ENCODE measurements at regions not wholly inside any gene's neighbourhood (a gene's known extent, or its start where the extent isn't known, plus 50 kb on each side); places are given as distances from the start of the nearest gene placed in this dataset.

GRCh38 chr6:78559056-78559455, 308.3 kb upstream of the IRAK1BP1 start:
- H3K4me3 Mint-ChIP-seq: no peak overlapping the region
- no peak overlapping the region for H3K27ac Mint-ChIP-seq
- Histone ChIP-seq H3K4me3 (ENCODE audit: low read length) (no peak overlapping the region), H3K36me3 (ENCODE audit: insufficient read depth, low read length) (no peaks in the 10 kb centered on the region), H3K4me1 (ENCODE audit: insufficient read depth, low read length) (no peaks in the 10 kb centered on the region), H3K27me3 (ENCODE audit: insufficient read depth, low read length, poor library complexity, severe bottlenecking) (no peaks in the 10 kb centered on the region), H3K27ac (ENCODE audit: low read depth, low read length) (no peak overlapping the region), H3K9me3 (ENCODE audit: low read length) (no peaks in the 10 kb centered on the region)
- ChIA-PET POLR2A (no interaction called here), CTCF (no interaction called here)
- DNase-seq: no peak
- no peaks in the 10 kb centered on the region for H3K4me1 Mint-ChIP-seq
- no peaks in the 10 kb centered on the region for H3K36me3 Mint-ChIP-seq
- H3K9me3 Mint-ChIP-seq: peaks cover 7 to 26% (median 14%) of the 10 kb centered on the region in 5 donors
- no peaks in the 10 kb centered on the region for H3K27me3 Mint-ChIP-seq

DNA sequence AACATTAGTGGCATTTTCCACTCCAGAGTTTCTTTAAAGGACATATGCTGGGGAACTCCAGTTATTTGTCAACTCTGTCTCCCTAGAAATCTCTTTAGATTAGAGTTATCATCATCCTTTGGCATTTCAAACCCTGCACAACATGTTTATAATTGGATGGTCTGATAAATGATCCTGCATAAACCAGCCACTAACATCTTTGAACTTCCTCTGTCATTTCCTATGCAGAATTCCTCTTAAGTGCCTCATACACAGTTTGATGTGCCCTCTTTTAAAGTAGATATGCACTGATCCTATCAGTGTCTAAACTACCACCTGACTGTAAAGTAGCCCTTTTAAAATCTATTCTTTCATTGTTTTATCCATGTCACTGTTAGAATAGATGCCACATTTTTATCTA, 306.3 kb upstream of the IRAK1BP1 start:
- Histone ChIP-seq H3K4me1 (ENCODE audit: insufficient read depth, low read length) (no peaks in the 10 kb centered on the region), H3K36me3 (ENCODE audit: insufficient read depth, low read length) (no peaks in the 10 kb centered on the region), H3K27me3 (ENCODE audit: insufficient read depth, low read length, poor library complexity, severe bottlenecking) (no peaks in the 10 kb centered on the region), H3K27ac (ENCODE audit: low read depth, low read length) (no peak overlapping the region), H3K9me3 (ENCODE audit: low read length) (no peaks in the 10 kb centered on the region), H3K4me3 (ENCODE audit: low read length) (no peak overlapping the region)
- DNase-seq: no peak
- Mint-ChIP-seq H3K36me3 (no peaks in the 10 kb centered on the region), H3K4me1 (no peaks in the 10 kb centered on the region), H3K27ac (no peak overlapping the region), H3K9me3 (peaks cover 2 to 17% (median 11%) of the 10 kb centered on the region in 5 donors), H3K4me3 (no peak overlapping the region), H3K27me3 (no peaks in the 10 kb centered on the region)
- ChIA-PET POLR2A (no interaction called here), CTCF (no interaction called here)

DNA sequence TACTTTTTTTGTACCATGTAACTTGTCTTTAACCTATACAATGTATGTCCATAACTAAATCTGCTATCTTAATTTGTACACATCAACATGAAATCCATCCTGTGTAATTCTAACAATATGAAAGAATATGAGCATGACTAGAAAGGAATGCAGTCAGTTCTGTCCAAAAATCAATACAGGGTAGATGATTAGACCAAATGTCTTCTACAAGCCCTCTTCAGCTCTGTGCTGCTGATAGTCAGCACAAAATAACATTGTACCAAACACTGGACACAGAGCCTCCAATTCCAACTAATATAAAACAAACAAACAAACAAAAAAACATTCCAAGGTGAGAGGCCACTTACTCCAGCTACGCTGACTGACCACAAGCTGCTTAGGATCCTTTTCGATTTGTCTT, 301.4 kb upstream of the IRAK1BP1 start:
- Mint-ChIP-seq H3K27me3 (no peaks in the 10 kb centered on the region), H3K9me3 (peaks cover 13 to 18% (median 17%) of the 10 kb centered on the region in 5 donors), H3K4me3 (no peak overlapping the region), H3K4me1 (no peaks in the 10 kb centered on the region), H3K36me3 (no peaks in the 10 kb centered on the region), H3K27ac (no peak overlapping the region)
- ChIA-PET CTCF (no interaction called here), POLR2A (no interaction called here)
- no peaks in the 10 kb centered on the region for H3K4me1 ChIP-seq (ENCODE audit: insufficient read depth, low read length)
- no peak for DNase-seq
- no peaks in the 10 kb centered on the region for H3K36me3 ChIP-seq (ENCODE audit: insufficient read depth, low read length)
- no peak overlapping the region for H3K4me3 ChIP-seq (ENCODE audit: low read length)
- no peak overlapping the region for H3K27ac ChIP-seq (ENCODE audit: low read depth, low read length)
- no peaks in the 10 kb centered on the region for H3K9me3 ChIP-seq (ENCODE audit: low read length)
- H3K27me3 ChIP-seq (ENCODE audit: insufficient read depth, low read length, poor library complexity, severe bottlenecking): no peaks in the 10 kb centered on the region

DNA sequence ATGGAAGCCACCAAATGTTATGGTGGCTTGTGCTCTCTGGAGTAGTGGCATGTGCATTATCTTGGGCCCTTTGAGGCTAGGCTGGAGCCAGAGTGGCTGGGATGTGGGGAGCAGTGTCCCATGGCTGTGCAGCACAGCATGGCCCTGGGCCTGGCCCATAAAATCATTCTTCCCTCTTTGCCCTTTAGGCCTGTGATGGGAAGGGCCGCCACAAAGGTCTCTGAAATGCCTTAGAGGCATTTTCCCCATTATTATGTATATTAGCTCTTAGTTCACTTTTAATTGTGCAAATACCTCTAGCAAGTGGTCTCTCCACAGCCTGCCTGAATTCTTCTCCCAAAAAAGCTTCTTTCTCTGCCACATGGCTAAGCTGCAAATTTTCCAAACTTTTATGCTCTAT, 297.3 kb upstream of the IRAK1BP1 start:
- Mint-ChIP-seq H3K27ac (no peak overlapping the region), H3K27me3 (no peaks in the 10 kb centered on the region), H3K4me3 (no peak overlapping the region), H3K4me1 (no peaks in the 10 kb centered on the region), H3K36me3 (no peaks in the 10 kb centered on the region), H3K9me3 (peaks cover 12 to 26% (median 17%) of the 10 kb centered on the region in 5 donors)
- no peak overlapping the region for H3K27ac ChIP-seq (ENCODE audit: low read depth, low read length)
- H3K27me3 ChIP-seq (ENCODE audit: insufficient read depth, low read length, poor library complexity, severe bottlenecking): no peaks in the 10 kb centered on the region
- ChIA-PET POLR2A (no interaction called here), CTCF (no interaction called here)
- no peak for DNase-seq
- no peak overlapping the region for H3K4me3 ChIP-seq (ENCODE audit: low read length)
- no peaks in the 10 kb centered on the region for H3K9me3 ChIP-seq (ENCODE audit: low read length)
- H3K4me1 ChIP-seq (ENCODE audit: insufficient read depth, low read length): no peaks in the 10 kb centered on the region
- no peaks in the 10 kb centered on the region for H3K36me3 ChIP-seq (ENCODE audit: insufficient read depth, low read length)

DNA sequence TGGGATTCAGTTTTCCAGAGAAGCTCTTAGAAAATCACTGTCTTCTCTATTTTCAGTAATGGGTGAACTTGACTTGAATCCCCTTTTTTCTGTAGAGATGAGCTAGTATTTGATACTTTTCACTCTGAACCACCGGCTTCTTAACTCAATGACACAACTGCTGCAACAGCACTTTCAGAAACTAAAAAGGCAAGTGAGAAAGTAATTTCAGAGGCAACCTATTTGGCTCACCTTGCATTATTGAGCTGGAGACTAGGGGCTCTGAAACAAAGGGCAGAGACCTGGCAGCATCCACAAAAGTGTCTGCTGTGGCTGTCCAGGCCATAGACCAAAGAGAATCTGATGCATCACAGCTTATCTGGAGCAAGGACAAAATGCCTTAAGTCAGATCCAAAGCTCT, 289.8 kb upstream of the IRAK1BP1 start:
- no peaks in the 10 kb centered on the region for H3K9me3 ChIP-seq (ENCODE audit: low read length)
- no peaks in the 10 kb centered on the region for H3K9me3 Mint-ChIP-seq
- no peaks in the 10 kb centered on the region for H3K36me3 ChIP-seq (ENCODE audit: insufficient read depth, low read length)
- ChIA-PET CTCF (no interaction called here), POLR2A (no interaction called here)
- H3K4me3 Mint-ChIP-seq: no peak overlapping the region
- H3K36me3 Mint-ChIP-seq: no peaks in the 10 kb centered on the region
- no peaks in the 10 kb centered on the region for H3K4me1 Mint-ChIP-seq
- DNase-seq: no peak
- H3K27me3 Mint-ChIP-seq: no peaks in the 10 kb centered on the region
- no peaks in the 10 kb centered on the region for H3K4me1 ChIP-seq (ENCODE audit: insufficient read depth, low read length)
- no peak overlapping the region for H3K27ac ChIP-seq (ENCODE audit: low read depth, low read length)
- no peak overlapping the region for H3K4me3 ChIP-seq (ENCODE audit: low read length)
- no peaks in the 10 kb centered on the region for H3K27me3 ChIP-seq (ENCODE audit: insufficient read depth, low read length, poor library complexity, severe bottlenecking)
- no peak overlapping the region for H3K27ac Mint-ChIP-seq

GRCh38 chr6:78578430-78578829, 288.9 kb upstream of the IRAK1BP1 start:
- Histone ChIP-seq H3K4me3 (ENCODE audit: low read length) (no peak overlapping the region), H3K4me1 (ENCODE audit: insufficient read depth, low read length) (no peaks in the 10 kb centered on the region), H3K36me3 (ENCODE audit: insufficient read depth, low read length) (no peaks in the 10 kb centered on the region), H3K27me3 (ENCODE audit: insufficient read depth, low read length, poor library complexity, severe bottlenecking) (no peaks in the 10 kb centered on the region), H3K9me3 (ENCODE audit: low read length) (no peaks in the 10 kb centered on the region), H3K27ac (ENCODE audit: low read depth, low read length) (no peak overlapping the region)
- CTCF ChIA-PET: no interaction called here
- H3K27ac Mint-ChIP-seq: no peak overlapping the region
- H3K4me1 Mint-ChIP-seq: no peaks in the 10 kb centered on the region
- H3K27me3 Mint-ChIP-seq: no peaks in the 10 kb centered on the region
- no peak for DNase-seq
- no peaks in the 10 kb centered on the region for H3K9me3 Mint-ChIP-seq
- no peaks in the 10 kb centered on the region for H3K36me3 Mint-ChIP-seq
- no peak overlapping the region for H3K4me3 Mint-ChIP-seq
- POLR2A ChIA-PET: no interaction called here

GRCh38 chr6:78580923-78581322, 286.4 kb upstream of the IRAK1BP1 start:
- Histone ChIP-seq H3K9me3 (ENCODE audit: low read length) (no peaks in the 10 kb centered on the region), H3K36me3 (ENCODE audit: insufficient read depth, low read length) (no peaks in the 10 kb centered on the region), H3K4me1 (ENCODE audit: insufficient read depth, low read length) (no peaks in the 10 kb centered on the region), H3K27ac (ENCODE audit: low read depth, low read length) (no peak overlapping the region), H3K4me3 (ENCODE audit: low read length) (no peak overlapping the region), H3K27me3 (ENCODE audit: insufficient read depth, low read length, poor library complexity, severe bottlenecking) (no peaks in the 10 kb centered on the region)
- Mint-ChIP-seq H3K27ac (no peak overlapping the region), H3K27me3 (no peaks in the 10 kb centered on the region), H3K4me1 (no peaks in the 10 kb centered on the region), H3K4me3 (no peak overlapping the region), H3K36me3 (no peaks in the 10 kb centered on the region), H3K9me3 (peaks cover 0 to 1% (median 0%) of the 10 kb centered on the region in 5 donors)
- POLR2A ChIA-PET: no interaction called here
- CTCF ChIA-PET: no interaction called here
- no peak for DNase-seq

DNA sequence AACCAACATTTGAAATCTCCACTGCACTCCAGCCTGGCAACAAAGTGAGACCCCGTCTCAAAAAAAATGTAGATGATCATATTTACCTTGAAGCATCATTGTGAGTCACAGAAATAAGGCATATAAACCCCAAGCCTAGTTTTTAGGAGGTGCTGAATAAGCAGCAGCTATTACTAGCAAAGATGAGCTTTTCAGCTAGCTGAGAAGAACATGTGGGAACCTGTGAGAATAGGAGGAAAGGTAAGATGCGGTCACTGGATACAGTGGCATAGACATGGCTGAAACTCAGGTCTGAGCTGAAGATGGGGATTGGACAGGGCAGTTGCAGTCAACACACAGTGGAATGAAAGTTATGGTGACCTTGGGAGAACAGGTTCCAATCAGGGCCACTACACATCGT, 284.3 kb upstream of the IRAK1BP1 start:
- ChIA-PET POLR2A (no interaction called here), CTCF (no interaction called here)
- no peaks in the 10 kb centered on the region for H3K36me3 ChIP-seq (ENCODE audit: insufficient read depth, low read length)
- H3K4me1 ChIP-seq (ENCODE audit: insufficient read depth, low read length): no peaks in the 10 kb centered on the region
- no peaks in the 10 kb centered on the region for H3K27me3 ChIP-seq (ENCODE audit: insufficient read depth, low read length, poor library complexity, severe bottlenecking)
- no peaks in the 10 kb centered on the region for H3K4me1 Mint-ChIP-seq
- no peak for DNase-seq
- H3K27me3 Mint-ChIP-seq: no peaks in the 10 kb centered on the region
- H3K9me3 Mint-ChIP-seq: peaks cover 0 to 3% (median 0%) of the 10 kb centered on the region in 5 donors
- no peak overlapping the region for H3K4me3 ChIP-seq (ENCODE audit: low read length)
- H3K36me3 Mint-ChIP-seq: no peaks in the 10 kb centered on the region
- H3K9me3 ChIP-seq (ENCODE audit: low read length): no peaks in the 10 kb centered on the region
- no peak overlapping the region for H3K4me3 Mint-ChIP-seq
- no peak overlapping the region for H3K27ac ChIP-seq (ENCODE audit: low read depth, low read length)
- H3K27ac Mint-ChIP-seq: no peak overlapping the region

DNA sequence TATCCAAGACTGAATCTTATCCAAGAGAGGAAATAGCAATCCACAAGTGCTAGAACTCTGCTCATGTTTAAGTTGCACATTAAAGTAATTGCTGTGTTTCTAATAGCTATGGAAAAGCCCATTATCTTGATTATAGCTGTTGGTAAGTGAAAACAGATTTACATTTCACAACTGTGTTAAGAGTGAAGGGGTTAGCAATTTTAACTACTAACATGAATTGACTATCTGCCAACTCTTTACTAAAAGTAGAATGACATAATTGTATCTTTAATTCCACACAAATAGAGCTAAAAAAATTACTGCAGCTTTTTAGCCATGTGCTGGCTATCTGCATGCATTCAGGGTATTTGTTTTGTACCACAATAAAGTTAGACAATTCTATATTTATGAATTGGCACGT, 277.9 kb upstream of the IRAK1BP1 start:
- H3K9me3 ChIP-seq (ENCODE audit: low read length): no peaks in the 10 kb centered on the region

More for the DNA sequence above, 277.9 kb upstream of the IRAK1BP1 start:
- ChIA-PET POLR2A (no interaction called here), CTCF (no interaction called here)
- no peaks in the 10 kb centered on the region for H3K4me1 Mint-ChIP-seq
- no peak for DNase-seq
- no peaks in the 10 kb centered on the region for H3K36me3 ChIP-seq (ENCODE audit: insufficient read depth, low read length)
- H3K9me3 Mint-ChIP-seq: peaks cover 0 to 9% (median 2%) of the 10 kb centered on the region in 5 donors
- no peak overlapping the region for H3K27ac Mint-ChIP-seq
- no peaks in the 10 kb centered on the region for H3K27me3 ChIP-seq (ENCODE audit: insufficient read depth, low read length, poor library complexity, severe bottlenecking)
- H3K4me3 ChIP-seq (ENCODE audit: low read length): no peak overlapping the region
- H3K27me3 Mint-ChIP-seq: no peaks in the 10 kb centered on the region
- H3K36me3 Mint-ChIP-seq: no peaks in the 10 kb centered on the region
- no peaks in the 10 kb centered on the region for H3K4me1 ChIP-seq (ENCODE audit: insufficient read depth, low read length)
- H3K4me3 Mint-ChIP-seq: no peak overlapping the region
- no peak overlapping the region for H3K27ac ChIP-seq (ENCODE audit: low read depth, low read length)
